H4 (cell line): ENCODE measurements at regions not wholly inside any gene's neighbourhood (a gene's known extent, or its start where the extent isn't known, plus 50 kb on each side); places are given as distances from the start of the nearest gene placed in this dataset.
A peak's percentile ranks its signal among the peaks of the same experiment; 100 is the strongest.
"Not testable (repeated sequence)": the region's sequence is repeated elsewhere in the genome, so short reads cannot be mapped to it uniquely, and the experiment has no call there.

Experiments used
- DNase-seq: peaks from one replicate; pipeline ENCODE4 v3.0.0-alpha.2; 2015; ENCODE audit warnings: low spot score

GRCh38 chr9:29325894-29326293 is 1752.6 kb upstream of the C9orf72 start:
- DNase-seq: no peak

GRCh38 chr9:29332789-29333188 is 1759.5 kb upstream of the C9orf72 start:
- DNase-seq: peak; percentile 27

- DNase-seq: no peak
These were observed 1763.0 kb upstream of the C9orf72 start for GRCh38 chr9:29336281-29336680.

GRCh38 chr9:29339387-29339786 is 1766.1 kb upstream of the C9orf72 start:
- DNase-seq: no peak

- peak; percentile 5 for DNase-seq
These were observed 1775.7 kb upstream of the C9orf72 start for GRCh38 chr9:29348999-29349398.

GRCh38 chr9:29389421-29389820 is 1816.1 kb upstream of the C9orf72 start:
- DNase-seq: no peak

- DNase-seq: no peak
These were observed 1817.6 kb upstream of the C9orf72 start for GRCh38 chr9:29390859-29391258.

GRCh38 chr9:29393064-29393463 is 1819.8 kb upstream of the C9orf72 start:
- no peak for DNase-seq

GRCh38 chr9:29394855-29395254 is 1821.6 kb upstream of the C9orf72 start:
- no peak for DNase-seq

- no peak for DNase-seq
These were observed 1823.9 kb upstream of the C9orf72 start for GRCh38 chr9:29397148-29397547.

- no peak for DNase-seq
These were observed 1842.9 kb upstream of the C9orf72 start for GRCh38 chr9:29416204-29416603.

- no peak for DNase-seq
These were observed 1849.2 kb upstream of the C9orf72 start for GRCh38 chr9:29422438-29422837.

- DNase-seq: no peak
These were observed 1858.9 kb upstream of the C9orf72 start for GRCh38 chr9:29432191-29432590.

- not testable (repeated sequence) for DNase-seq
These were observed 1859.4 kb upstream of the C9orf72 start for GRCh38 chr9:29432656-29433055.

- no peak for DNase-seq
These were observed 1862.1 kb upstream of the C9orf72 start for GRCh38 chr9:29435368-29435767.

GRCh38 chr9:29437526-29437925 is 1864.2 kb upstream of the C9orf72 start:
- DNase-seq: no peak

GRCh38 chr9:29439961-29440360 is 1866.7 kb upstream of the C9orf72 start:
- DNase-seq: no peak

GRCh38 chr9:29440449-29440848 is 1867.2 kb upstream of the C9orf72 start:
- no peak for DNase-seq

- DNase-seq: no peak
These were observed 1872.5 kb upstream of the C9orf72 start for GRCh38 chr9:29445751-29446150.

- no peak for DNase-seq
These were observed 1876.0 kb upstream of the C9orf72 start for GRCh38 chr9:29449306-29449705.

- DNase-seq: not testable (repeated sequence)
These were observed 1877.1 kb upstream of the C9orf72 start for GRCh38 chr9:29450343-29450875.

- DNase-seq: no peak
These were observed 1883.7 kb upstream of the C9orf72 start for GRCh38 chr9:29456940-29457339.

- no peak for DNase-seq
These were observed 1902.2 kb upstream of the C9orf72 start for GRCh38 chr9:29475471-29475870.

- DNase-seq: no peak
These were observed 1938.4 kb upstream of the C9orf72 start for GRCh38 chr9:29511680-29512079.
